H1 (cell line): ENCODE measurements at regions not wholly inside any gene's neighbourhood (a gene's known extent, or its start where the extent isn't known, plus 50 kb on each side); places are given as distances from the start of the nearest gene placed in this dataset.

Experiments used
- JUN ChIP-seq: IDR thresholded peaks from 2 replicates; pipeline ENCODE4 v1.6.1; 2011; ENCODE audit warnings: low read depth, mild to moderate bottlenecking, improper control_type of control experiment, low read length
- KDM5A ChIP-seq: fragments of 200-600 bp; IDR thresholded peaks from 2 replicates; pipeline ENCODE4 v1.7.1; 2012; ENCODE audit warnings: mild to moderate bottlenecking, low read length, inconsistent platforms, mixed read lengths

- no peak for TF ChIP-seq JUN
- TF ChIP-seq KDM5A = no peak
Measured at GRCh38 chr9:104232781-104233341, 138.8 kb downstream of the SMC2 start (continued).
